Hepatocyte (in vitro differentiated cells): ENCODE measurements at regions not wholly inside any gene's neighbourhood (a gene's known extent, or its start where the extent isn't known, plus 50 kb on each side); places are given as distances from the start of the nearest gene placed in this dataset.

Source experiments
- DNase-seq: peaks from one replicate; pipeline ENCODE4 v3.0.0-alpha.2; 2016; ENCODE audit warnings: low spot score
- H2AFZ ChIP-seq: fragments of 200-600 bp; sonication (generic); 2 replicates; pipeline ENCODE4 v1.6.0; 2016; ENCODE audit warnings: antibody characterized with exemption, mild to moderate bottlenecking
- H3K27ac ChIP-seq: fragments of 200-600 bp; sonication (generic); 2 replicates; pipeline ENCODE4 v1.5.1; 2016; ENCODE audit warnings: mild to moderate bottlenecking
- H3K27me3 ChIP-seq: fragments of 200-600 bp; sonication (generic); 2 replicates; pipeline ENCODE4 v1.6.1; 2016
- H3K36me3 ChIP-seq: fragments of 200-600 bp; sonication (generic); replicated peaks from 2 replicates; pipeline ENCODE4 v1.5.1; 2016; ENCODE audit warnings: low read depth; ENCODE audit not compliant: insufficient read depth
- H3K4me1 ChIP-seq: fragments of 200-600 bp; sonication (generic); 2 replicates; pipeline ENCODE4 v1.5.1; 2016; ENCODE audit warnings: mild to moderate bottlenecking, moderate library complexity; ENCODE audit not compliant: insufficient read depth
- H3K4me2 ChIP-seq: fragments of 200-600 bp; sonication (generic); 2 replicates; pipeline ENCODE4 v1.6.0; 2016
- H3K4me3 ChIP-seq: fragments of 200-600 bp; sonication (generic); 2 replicates; pipeline ENCODE4 v1.5.1; 2016; ENCODE audit warnings: mild to moderate bottlenecking
- H3K79me2 ChIP-seq: fragments of 200-600 bp; sonication (generic); 2 replicates; pipeline ENCODE4 v1.6.0; 2017; ENCODE audit warnings: mild to moderate bottlenecking
- H3K9me2 ChIP-seq: fragments of 200-600 bp; sonication (generic); replicated peaks from 2 replicates; pipeline ENCODE4 v1.6.0; 2017; ENCODE audit warnings: mild to moderate bottlenecking; ENCODE audit not compliant: insufficient read depth
- H3K9me3 ChIP-seq: fragments of 200-600 bp; sonication (generic); 2 replicates; pipeline ENCODE4 v1.5.1; 2016; ENCODE audit warnings: low read depth, mild to moderate bottlenecking
- H4K20me1 ChIP-seq: fragments of 200-600 bp; sonication (generic); 2 replicates; pipeline ENCODE4 v1.6.0; 2016; ENCODE audit warnings: mild to moderate bottlenecking; ENCODE audit not compliant: insufficient read depth, poor library complexity, severe bottlenecking
- EZH2 ChIP-seq: fragments of 200-600 bp; sonication (generic); IDR thresholded peaks from 2 replicates; pipeline ENCODE4 v1.6.1; 2016; ENCODE audit warnings: antibody characterized with exemption, mild to moderate bottlenecking, borderline replicate concordance
- EZH2phosphoT487 ChIP-seq: fragments of 200-600 bp; sonication (generic); IDR thresholded peaks from one replicate; pipeline ENCODE4 v1.6.1; 2018; ENCODE audit warnings: antibody characterized with exemption, mild to moderate bottlenecking, low read depth, moderate library complexity; ENCODE audit not compliant: unreplicated experiment, severe bottlenecking
- WGBS: methylation state at CpG from one replicate; pipeline ENCODE4 v1.1.6; 2016; ENCODE audit warnings: low lambda C conversion rate; ENCODE audit errors: missing lambda C conversion rate; 5-methylcytosine and 5-hydroxymethylcytosine counted together
- TF ChIP-seq, protein P1 (sequence below): fragments of 200-600 bp; sonication (generic); IDR thresholded peaks from 2 replicates; pipeline ENCODE4 v1.5.1; 2016; ENCODE audit warnings: antibody characterized with exemption, mild to moderate bottlenecking; ENCODE audit not compliant: poor library complexity

DNA sequence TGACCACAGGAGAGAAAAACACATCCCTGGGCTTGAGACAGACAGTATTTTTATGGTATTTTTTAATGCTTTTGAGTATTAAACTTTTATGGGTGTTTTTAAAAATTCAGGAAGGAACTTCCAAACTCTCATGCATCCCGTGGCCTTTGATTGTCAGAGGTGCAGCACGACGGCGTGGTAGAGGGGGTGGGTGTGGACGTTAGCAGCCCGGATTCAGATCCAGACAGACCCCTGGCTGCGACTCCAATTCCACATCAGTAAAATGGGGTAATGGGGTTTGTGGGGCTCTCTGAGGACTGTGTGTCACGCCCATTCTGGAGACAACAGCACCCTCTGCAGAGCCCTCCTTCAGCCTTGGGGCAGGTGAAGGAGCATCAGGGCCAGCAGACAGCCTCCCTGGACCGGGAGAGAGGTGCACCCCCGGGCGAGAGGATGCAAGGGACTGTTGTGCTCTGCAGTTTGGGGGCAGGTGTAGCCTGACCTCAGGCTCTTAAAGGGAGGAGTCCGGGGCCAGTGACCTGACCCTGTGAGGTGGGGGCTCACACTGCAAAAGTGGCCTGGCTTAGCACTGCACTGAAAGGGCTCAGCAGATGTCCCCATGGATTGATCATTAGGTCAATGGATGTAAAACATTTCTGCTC, 1024.3 kb downstream of the TBC1D22A start:
- H4K20me1 ChIP-seq, result no peaks in the 10 kb centered on the region
- no peaks in the 10 kb centered on the region for H3K36me3 ChIP-seq
- H3K27ac ChIP-seq, result no peak overlapping the region
- 89% methylated on average over 12 of the region's 12 CpGs for WGBS
- no peaks in the 10 kb centered on the region for H3K4me1 ChIP-seq
- TF ChIP-seq EZH2phosphoT487 (no peak), EZH2 (no peak)
- TF ChIP-seq, protein P1, sequence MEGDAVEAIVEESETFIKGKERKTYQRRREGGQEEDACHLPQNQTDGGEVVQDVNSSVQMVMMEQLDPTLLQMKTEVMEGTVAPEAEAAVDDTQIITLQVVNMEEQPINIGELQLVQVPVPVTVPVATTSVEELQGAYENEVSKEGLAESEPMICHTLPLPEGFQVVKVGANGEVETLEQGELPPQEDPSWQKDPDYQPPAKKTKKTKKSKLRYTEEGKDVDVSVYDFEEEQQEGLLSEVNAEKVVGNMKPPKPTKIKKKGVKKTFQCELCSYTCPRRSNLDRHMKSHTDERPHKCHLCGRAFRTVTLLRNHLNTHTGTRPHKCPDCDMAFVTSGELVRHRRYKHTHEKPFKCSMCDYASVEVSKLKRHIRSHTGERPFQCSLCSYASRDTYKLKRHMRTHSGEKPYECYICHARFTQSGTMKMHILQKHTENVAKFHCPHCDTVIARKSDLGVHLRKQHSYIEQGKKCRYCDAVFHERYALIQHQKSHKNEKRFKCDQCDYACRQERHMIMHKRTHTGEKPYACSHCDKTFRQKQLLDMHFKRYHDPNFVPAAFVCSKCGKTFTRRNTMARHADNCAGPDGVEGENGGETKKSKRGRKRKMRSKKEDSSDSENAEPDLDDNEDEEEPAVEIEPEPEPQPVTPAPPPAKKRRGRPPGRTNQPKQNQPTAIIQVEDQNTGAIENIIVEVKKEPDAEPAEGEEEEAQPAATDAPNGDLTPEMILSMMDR, result no peak
- H3K9me3 ChIP-seq, result no peaks in the 10 kb centered on the region
- no peak overlapping the region for H3K4me3 ChIP-seq
- no peak for DNase-seq
- no peaks in the 10 kb centered on the region for H3K9me2 ChIP-seq
- H3K4me2 ChIP-seq, result no peak overlapping the region
- no peaks in the 10 kb centered on the region for H3K79me2 ChIP-seq
- no peak overlapping the region for H2AFZ ChIP-seq
- H3K27me3 ChIP-seq, result no peaks in the 10 kb centered on the region

DNA sequence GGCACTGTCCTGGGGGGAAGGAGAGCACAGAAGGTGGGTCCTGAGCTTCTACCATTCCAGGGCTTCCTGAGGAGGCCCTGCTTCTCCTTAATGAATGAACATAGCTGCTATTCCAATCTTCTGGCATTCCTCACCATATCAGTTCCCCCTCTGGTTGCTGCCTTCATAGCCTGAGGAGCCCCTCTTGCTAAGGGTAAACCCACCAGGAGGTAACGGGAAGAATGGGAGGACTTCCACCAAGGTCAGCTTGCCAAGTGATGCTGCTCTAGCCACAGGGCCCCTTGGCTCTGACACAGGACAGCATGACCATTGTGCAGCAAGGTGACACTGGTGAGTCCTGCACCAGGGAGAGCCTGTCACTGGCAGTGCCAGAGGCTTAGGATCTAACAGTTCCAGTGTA, 1022.5 kb downstream of the TBC1D22A start:
- Histone ChIP-seq H3K9me2 (no peaks in the 10 kb centered on the region), H3K27ac (no peak overlapping the region), H4K20me1 (no peaks in the 10 kb centered on the region), H3K79me2 (no peaks in the 10 kb centered on the region), H3K4me1 (no peaks in the 10 kb centered on the region), H2AFZ (no peak overlapping the region), H3K4me2 (no peak overlapping the region), H3K36me3 (no peaks in the 10 kb centered on the region), H3K4me3 (no peak overlapping the region), H3K9me3 (no peaks in the 10 kb centered on the region), H3K27me3 (no peaks in the 10 kb centered on the region)
- 100% methylated on average over 1 of the region's 1 CpG for WGBS
- TF ChIP-seq EZH2phosphoT487 (no peak), EZH2 (no peak)
- TF ChIP-seq, protein P1, result no peak
- no peak for DNase-seq

DNA sequence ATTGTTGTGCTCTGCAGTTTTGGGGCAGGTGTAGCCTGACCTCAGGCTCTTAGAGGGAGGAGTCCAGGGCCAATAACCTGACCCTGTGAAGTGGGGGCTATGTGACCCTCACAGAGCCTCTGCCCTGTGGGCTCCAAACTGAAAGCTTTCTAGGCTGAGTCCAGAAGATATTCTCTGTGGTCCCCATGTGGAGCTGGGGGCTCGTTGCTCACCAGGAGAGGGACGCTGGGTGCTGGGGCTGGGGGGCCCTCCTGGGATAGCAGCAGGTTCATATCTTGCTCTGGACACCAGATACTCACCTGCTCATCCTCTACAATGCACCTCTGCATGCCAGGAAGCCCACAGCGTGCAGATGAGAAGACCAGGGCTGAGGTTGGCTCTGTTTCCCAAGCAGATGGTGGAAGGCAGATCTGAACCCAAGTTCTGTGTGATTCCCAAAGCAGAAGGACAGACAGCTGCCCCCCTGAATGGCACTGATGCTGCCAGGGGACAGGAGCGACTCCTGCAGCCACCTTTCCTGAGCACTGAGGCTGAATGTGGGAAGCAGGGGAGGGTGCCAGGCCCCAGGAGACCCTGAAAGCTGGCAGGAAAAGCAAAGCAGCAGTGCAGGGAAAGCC, 1022.0 kb downstream of the TBC1D22A start:
- Histone ChIP-seq H3K36me3 (no peaks in the 10 kb centered on the region), H3K27me3 (no peaks in the 10 kb centered on the region)

More for the DNA sequence above, 1022.0 kb downstream of the TBC1D22A start:
- TF ChIP-seq EZH2phosphoT487 (no peak), EZH2 (no peak)
- TF ChIP-seq, protein P1, result no peak
- Histone ChIP-seq H4K20me1 (no peaks in the 10 kb centered on the region), H3K9me3 (no peaks in the 10 kb centered on the region), H3K9me2 (no peaks in the 10 kb centered on the region), H3K4me1 (no peaks in the 10 kb centered on the region), H3K4me3 (no peak overlapping the region), H3K4me2 (no peak overlapping the region), H2AFZ (no peak overlapping the region), H3K27ac (no peak overlapping the region), H3K79me2 (no peaks in the 10 kb centered on the region)
- DNase-seq, result no peak
- 90% methylated on average over 4 of the region's 4 CpGs for WGBS
